NCI-H2196 treated with DMSO at 0.1 percent for 48 hours (cell line): ENCODE measurements at regions not wholly inside any gene's neighbourhood (a gene's known extent, or its start where the extent isn't known, plus 50 kb on each side); places are given as distances from the start of the nearest gene placed in this dataset.

Experiments used
- DNase-seq: peaks from one replicate; lab custom pipeline; 2025; ENCODE audit not compliant: unreplicated experiment; lab: John Stamatoyannopoulos, UW

- DNase-seq, result no peak
These were observed 671.3 kb downstream of the MRPL39 start for GRCh38 chr21:24935991-24936390.

DNA sequence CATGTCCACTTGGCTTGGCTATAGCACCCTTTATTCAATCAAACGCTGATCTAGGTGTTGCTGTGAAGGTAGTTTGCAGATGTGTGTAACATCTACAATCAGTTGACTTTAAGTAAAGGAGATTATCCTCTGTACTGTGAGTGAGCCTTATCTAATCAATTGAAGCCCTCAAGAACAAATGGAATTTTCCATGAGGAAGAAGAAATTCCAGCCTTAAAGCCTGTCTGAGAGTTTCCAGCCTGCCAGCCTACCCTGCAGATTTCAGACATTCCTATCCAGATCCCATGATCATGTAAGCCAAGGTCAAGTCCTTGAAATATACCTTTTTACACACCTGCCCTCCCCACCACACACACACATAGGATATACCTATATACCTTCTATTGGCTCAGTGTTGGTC, 696.7 kb downstream of the MRPL39 start:
- no peak for DNase-seq

- no peak for DNase-seq
These were observed 703.2 kb downstream of the MRPL39 start for GRCh38 chr21:24903994-24904635.

- DNase-seq, result no peak
These were observed 708.1 kb downstream of the MRPL39 start for GRCh38 chr21:24899138-24899537.

GRCh38 chr21:24897883-24898282, 709.4 kb downstream of the MRPL39 start:
- DNase-seq, result no peak

GRCh38 chr21:24896735-24897124, 710.6 kb downstream of the MRPL39 start:
- no peak for DNase-seq

GRCh38 chr21:24895885-24896734, 711.2 kb downstream of the MRPL39 start:
- no peak for DNase-seq

GRCh38 chr21:24894324-24894723, 713.0 kb downstream of the MRPL39 start:
- DNase-seq, result no peak

DNA sequence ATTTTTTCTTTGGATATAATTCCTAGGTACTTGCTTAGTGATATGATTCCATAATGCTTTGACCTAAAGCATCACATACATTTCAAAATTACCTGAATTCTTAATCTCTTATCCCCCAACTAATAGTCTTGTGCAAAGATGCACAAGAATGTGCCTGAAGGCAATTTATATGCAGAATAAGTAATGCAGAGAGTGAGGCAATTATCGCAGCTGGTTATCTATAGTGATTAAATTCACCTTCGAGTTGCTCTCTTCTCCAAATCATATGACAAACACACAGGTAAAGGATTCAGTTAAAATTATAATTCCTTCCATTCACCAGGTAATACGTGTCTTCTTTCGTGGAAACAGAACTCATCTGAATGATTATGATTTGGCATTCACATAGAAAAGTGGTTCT, 717.3 kb downstream of the MRPL39 start:
- DNase-seq, result no peak

GRCh38 chr21:24881506-24881905, 725.8 kb downstream of the MRPL39 start:
- DNase-seq, result no peak

GRCh38 chr21:24870633-24871032, 736.6 kb downstream of the MRPL39 start:
- DNase-seq, result no peak

GRCh38 chr21:24869862-24870261, 737.4 kb downstream of the MRPL39 start:
- DNase-seq, result no peak

DNA sequence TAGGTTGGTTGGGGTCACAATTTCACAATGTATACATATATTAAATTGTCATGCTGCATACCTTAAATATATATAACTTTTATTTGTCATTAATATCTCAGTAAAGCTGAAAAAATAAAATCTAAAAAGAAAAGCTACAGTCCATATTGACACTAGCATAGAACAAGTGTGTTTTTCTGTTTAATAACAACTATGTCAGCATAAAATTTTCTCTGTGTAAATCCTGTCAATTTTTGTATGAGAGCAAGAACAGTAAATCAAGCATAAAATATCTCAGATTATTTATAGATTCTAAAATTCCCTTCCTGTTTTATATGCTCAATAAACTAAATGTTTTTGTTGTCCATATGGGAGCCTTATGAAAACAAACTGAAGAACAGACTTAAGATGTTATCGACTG, 739.2 kb downstream of the MRPL39 start:
- DNase-seq, result no peak

DNA sequence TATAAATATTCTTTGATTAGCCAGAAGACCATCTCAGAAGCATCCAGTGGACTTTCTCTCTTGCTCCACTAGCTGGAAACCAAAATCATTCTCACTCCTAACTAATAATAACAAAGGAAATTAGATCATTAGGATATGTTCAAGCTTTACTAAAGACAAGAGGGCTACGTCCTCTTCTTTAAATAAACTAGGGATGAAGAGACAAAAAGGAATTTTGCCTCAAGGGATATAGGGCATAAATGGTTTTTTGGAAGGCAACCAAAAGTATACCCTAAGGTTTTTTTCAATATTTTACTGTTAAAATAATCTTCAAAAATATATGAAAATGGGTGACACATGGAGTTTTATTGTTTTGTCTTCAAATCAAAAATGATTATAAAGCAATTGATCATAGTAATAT, 745.8 kb downstream of the MRPL39 start:
- no peak for DNase-seq

- DNase-seq, result no peak
These were observed 751.0 kb downstream of the MRPL39 start for GRCh38 chr21:24856326-24856725.

DNA sequence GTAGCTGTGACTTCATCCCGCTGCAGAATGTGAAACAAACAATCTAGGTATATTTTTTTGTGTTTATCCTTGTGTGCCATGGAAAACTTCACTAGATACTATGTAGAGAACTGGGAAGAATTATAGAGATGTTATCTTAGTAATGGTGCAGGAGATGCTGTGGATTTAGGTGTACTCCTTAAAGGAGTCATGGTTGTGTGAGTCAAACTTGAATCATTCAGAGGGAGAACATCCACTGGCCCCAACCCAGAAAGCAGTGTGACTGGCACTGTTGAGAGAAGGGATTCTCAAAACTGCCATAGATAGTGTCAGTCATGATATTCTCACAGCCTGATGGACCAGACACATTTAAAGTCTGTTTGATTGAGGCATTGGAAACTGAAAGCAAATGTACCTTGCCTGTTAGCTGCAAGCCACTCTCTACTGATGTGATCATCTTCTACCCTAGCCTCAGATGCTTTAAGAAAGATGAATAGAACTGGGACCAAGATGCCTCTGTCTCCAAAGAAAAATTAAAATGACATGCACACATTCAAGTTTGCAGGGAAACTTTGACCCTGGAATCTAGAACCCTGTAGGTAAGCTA, 754.6 kb downstream of the MRPL39 start:
- no peak for DNase-seq

- no peak for DNase-seq
These were observed 757.2 kb downstream of the MRPL39 start for GRCh38 chr21:24850121-24850520.

DNA sequence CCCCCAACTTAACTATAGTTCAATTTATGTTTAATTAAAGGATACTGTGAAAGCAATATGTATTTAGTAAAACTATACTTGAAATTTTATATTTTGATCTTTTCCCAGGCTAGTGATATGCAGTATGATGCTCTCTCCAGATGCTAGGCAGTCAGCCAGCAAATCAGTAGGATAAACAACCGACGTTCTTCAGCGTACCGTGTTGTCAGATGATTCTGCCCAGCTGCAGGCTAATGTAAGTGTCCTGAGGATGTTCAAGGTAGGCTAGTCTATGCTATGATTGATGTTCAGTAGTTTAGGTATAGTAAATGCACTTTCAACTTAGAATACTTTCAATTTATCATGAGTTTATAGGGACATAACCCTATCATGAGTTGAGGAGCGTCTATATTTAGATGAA, 762.6 kb downstream of the MRPL39 start:
- DNase-seq, result no peak

DNA sequence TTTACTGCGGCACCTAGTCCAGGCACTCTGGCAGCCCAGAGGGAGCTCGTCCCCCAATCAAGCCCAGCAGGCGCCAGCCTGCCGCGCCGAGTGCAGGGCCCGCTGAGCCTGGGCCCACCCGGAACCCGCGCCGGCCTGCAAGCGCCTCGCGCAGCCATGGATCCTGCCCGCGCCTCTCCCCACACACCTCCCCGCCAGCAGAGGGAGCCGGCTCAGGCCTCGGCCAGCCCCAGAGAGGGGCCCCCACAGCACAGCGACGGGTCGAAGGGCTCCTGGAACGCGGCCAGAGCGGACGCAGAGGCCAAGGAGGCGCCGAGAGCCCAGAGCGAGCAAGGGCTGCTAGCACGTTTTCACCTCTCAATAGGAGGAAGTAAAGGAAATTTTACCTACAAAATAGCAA, 767.0 kb downstream of the MRPL39 start:
- DNase-seq, result no peak

GRCh38 chr21:24832961-24833360, 774.3 kb downstream of the MRPL39 start:
- no peak for DNase-seq

DNA sequence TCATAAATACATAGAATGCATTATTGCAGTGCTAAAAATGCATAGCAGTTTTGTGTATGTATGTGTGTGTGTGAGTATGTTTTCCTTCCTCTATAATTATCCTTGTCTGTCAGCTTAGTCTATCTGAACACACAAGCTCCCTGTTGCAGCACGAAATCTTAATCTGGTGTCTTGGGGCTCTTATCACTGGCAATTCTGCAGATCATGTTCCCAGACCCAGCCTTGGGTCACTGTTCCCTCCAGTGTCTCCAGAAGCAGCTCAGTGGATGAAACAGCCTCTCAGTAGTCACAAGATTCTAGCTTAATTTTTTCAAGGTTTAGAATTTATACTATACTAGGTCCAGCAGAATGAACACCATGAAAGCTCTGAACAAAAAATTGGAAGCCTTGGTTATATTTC, 777.9 kb downstream of the MRPL39 start:
- DNase-seq, result no peak

DNA sequence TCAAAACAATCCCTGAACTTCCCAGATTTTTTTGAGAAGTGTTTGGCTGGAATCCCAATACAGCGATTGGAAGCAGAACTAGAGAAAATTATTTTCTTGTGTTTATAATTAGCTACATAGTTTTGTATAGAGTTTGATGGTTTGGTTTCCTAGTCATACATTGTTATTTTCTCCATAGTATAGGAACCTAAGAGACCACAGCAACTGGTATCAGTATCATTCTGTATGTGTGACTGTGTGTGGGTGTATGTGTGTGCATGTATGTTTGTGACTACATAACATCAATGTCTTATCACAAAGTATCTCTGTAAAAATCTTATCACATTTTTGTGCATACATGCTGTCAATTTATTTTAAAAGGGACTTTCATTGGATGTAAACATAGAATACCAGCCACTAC, 780.5 kb downstream of the MRPL39 start:
- no peak for DNase-seq
